ENCODE measurements at regions not wholly inside any gene's neighbourhood (a gene's known extent, or its start where the extent isn't known, plus 50 kb on each side); places are given as distances from the start of the nearest gene placed in this dataset.

- no peak for ATAC-seq
- Histone ChIP-seq H3K27ac (no peak overlapping the region), H3K9me3 (no peaks in the 10 kb centered on the region), H3K4me3 (no peak overlapping the region), H3K36me3 (no peaks in the 10 kb centered on the region), H3K4me1 (no peaks in the 10 kb centered on the region), H3K27me3 (no peaks in the 10 kb centered on the region)
- DNase-seq = peak in 2 of 4 donors; percentile 8 to 19
- intact Hi-C loops (cut with DNase I) = no loop called here
- TF ChIP-seq, protein P1, sequence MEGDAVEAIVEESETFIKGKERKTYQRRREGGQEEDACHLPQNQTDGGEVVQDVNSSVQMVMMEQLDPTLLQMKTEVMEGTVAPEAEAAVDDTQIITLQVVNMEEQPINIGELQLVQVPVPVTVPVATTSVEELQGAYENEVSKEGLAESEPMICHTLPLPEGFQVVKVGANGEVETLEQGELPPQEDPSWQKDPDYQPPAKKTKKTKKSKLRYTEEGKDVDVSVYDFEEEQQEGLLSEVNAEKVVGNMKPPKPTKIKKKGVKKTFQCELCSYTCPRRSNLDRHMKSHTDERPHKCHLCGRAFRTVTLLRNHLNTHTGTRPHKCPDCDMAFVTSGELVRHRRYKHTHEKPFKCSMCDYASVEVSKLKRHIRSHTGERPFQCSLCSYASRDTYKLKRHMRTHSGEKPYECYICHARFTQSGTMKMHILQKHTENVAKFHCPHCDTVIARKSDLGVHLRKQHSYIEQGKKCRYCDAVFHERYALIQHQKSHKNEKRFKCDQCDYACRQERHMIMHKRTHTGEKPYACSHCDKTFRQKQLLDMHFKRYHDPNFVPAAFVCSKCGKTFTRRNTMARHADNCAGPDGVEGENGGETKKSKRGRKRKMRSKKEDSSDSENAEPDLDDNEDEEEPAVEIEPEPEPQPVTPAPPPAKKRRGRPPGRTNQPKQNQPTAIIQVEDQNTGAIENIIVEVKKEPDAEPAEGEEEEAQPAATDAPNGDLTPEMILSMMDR (IDR thresholded peaks at IDR 0.05) = no peak
Observed at GRCh38 chr14:30002859-30003258, 75.2 kb upstream of the PRKD1 start.

DNA sequence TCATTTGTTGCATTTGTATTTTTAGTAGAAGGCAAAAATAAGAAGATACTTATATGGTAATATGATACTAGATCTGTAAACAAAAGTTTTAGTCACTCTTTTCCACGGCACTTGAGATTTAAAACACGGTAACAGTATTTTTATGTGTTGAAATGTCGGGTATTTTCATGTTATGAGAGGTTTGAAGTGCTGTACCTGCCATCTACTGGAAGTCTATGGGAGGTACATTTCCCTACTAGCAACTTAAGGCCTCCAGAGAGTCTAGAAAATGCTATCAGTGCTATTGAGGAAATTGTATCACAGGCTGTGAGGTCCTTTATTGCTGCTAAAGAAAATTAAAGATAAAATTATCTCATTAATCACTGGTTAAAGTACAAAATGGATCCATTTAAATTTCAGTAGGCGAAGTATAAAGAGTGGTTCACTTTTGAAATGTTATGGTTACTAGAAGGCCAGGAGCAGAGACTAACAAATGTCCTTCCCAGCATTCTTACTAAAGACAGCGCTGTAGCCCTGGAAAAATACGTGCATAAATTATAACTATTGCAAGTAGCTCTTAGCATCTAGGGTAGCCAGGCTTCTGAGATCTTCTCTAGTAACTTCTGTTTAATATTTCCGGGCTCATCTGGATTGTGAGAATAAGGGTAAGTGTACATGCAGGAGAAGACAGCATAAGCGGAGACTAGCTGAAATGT lies 77.6 kb upstream of the PRKD1 start:
- Histone ChIP-seq H3K4me3 (no peak overlapping the region), H3K4me1 (no peaks in the 10 kb centered on the region), H3K36me3 (no peaks in the 10 kb centered on the region), H3K27me3 (no peaks in the 10 kb centered on the region), H3K27ac (no peak overlapping the region), H3K9me3 (no peaks in the 10 kb centered on the region)
- TF ChIP-seq, protein P1 (IDR thresholded peaks at IDR 0.05) = peak; percentile 57 to 58
- DNase-seq (peak in 2 of 4 donors; percentile 31 to 60), ATAC-seq (peak; percentile 90)
- intact Hi-C loops (cut with DNase I) = loop anchor here in 1 of 2 donors (5.0 kb wide), 1 partner anchor 458 kb away; no protein-coding TSS in a partner anchor

DNA sequence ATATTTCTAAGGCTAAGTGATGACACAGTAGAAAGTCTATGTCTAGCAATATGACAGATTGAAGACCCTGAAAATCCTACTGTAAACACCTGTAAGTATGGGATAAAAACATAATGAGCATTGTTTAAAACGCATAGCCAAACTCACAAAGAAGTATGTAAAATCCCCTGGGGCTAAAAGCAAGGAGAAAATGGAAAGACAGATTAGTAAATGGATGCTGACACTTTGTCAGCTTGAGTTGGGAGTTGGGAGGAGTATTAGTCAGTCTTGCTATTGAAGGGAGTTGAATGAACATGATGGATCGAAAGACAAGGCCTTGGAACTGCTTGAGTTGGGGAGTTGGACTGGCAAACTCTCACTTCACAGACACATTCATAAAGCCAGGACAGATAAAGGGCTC lies 79.0 kb upstream of the PRKD1 start:
- no peaks in the 10 kb centered on the region for H3K36me3 ChIP-seq
- intact Hi-C loops (cut with DNase I) = loop anchor here in 1 of 2 donors (5.0 kb wide), 1 partner anchor 459 kb away; no protein-coding TSS in a partner anchor
- no peaks in the 10 kb centered on the region for H3K27me3 ChIP-seq
- no peak overlapping the region for H3K27ac ChIP-seq
- TF ChIP-seq, protein P1 (IDR thresholded peaks at IDR 0.05) = no peak
- H3K4me1 ChIP-seq = no peaks in the 10 kb centered on the region
- H3K4me3 ChIP-seq = no peak overlapping the region
- no peaks in the 10 kb centered on the region for H3K9me3 ChIP-seq
- no peak for ATAC-seq
- DNase-seq = no peak

DNA sequence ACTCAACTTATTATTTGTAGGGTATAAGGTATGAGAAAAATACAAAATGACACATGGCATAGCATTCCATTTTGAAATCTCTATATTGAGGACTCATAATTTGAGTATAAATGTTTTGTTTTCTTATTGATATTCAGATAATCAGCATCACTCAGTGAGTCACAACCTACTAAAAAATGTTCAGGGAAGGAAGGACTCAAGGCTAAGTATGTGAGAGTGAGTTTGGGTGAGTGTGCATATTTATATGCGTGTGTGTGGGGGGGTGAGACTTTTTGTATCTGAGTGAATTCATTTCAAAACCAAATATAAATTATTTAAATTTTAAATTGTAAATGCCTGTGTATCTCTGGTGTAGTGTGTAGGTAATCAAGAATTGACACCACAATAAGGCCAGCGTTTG lies 87.8 kb upstream of the PRKD1 start:
- H3K4me1 ChIP-seq = no peaks in the 10 kb centered on the region
- no peak overlapping the region for H3K4me3 ChIP-seq
- H3K27me3 ChIP-seq = no peaks in the 10 kb centered on the region
- no peak overlapping the region for H3K27ac ChIP-seq
- H3K9me3 ChIP-seq = no peaks in the 10 kb centered on the region
- ATAC-seq (no peak), DNase-seq (no peak)
- intact Hi-C loops (cut with DNase I) = no loop called here
- TF ChIP-seq, protein P1 (IDR thresholded peaks at IDR 0.05) = no peak
- H3K36me3 ChIP-seq = no peaks in the 10 kb centered on the region

DNA sequence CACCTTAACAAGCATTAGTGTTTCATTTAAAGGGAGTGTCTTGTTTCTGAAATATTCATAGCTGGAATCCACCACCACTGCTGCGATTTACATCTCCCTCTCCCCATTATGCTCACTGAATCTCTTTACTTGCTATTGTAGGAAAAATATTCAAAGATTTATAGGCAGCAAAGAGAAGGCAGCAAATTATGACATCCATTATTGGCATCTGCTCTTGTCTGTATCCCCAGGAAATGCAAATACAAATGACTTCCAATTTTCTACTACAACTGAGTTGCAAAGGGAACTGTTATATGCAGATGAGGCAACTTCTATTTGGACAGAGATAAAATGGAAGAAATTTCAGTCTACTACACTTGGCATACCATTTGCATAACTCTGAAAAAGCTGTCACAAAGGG lies 88.4 kb upstream of the PRKD1 start:
- no peaks in the 10 kb centered on the region for H3K27me3 ChIP-seq
- no peak overlapping the region for H3K4me3 ChIP-seq
- intact Hi-C loops (cut with DNase I) = no loop called here
- no peaks in the 10 kb centered on the region for H3K4me1 ChIP-seq
- no peak for ATAC-seq
- no peak overlapping the region for H3K27ac ChIP-seq
- no peak for DNase-seq
- TF ChIP-seq, protein P1 (IDR thresholded peaks at IDR 0.05) = no peak
- H3K36me3 ChIP-seq = no peaks in the 10 kb centered on the region
- H3K9me3 ChIP-seq = no peaks in the 10 kb centered on the region

Measured in left lung (tissue), 4 donors.